ENCODE measurements at regions not wholly inside any gene's neighbourhood (a gene's known extent, or its start where the extent isn't known, plus 50 kb on each side); places are given as distances from the start of the nearest gene placed in this dataset.

DNA sequence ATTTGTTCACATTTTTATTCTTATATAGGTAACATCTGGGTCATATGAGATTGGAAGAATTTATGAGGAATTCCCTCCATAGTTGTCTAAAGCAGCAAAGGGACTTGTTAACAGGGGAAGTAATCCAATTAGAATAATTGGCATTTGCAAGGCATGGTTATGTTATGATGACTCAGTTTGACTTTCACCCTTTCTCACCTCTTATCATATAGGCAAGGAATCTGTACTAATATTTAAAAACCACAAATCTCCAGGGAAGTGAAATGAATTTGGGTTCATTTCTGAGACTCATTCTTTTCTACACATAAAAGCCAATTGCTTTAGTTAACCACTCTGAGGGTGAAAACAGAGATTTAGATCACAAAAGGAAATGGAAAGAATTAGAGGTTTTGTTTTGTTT is 281.5 kb upstream of the DKK2 start:
- TF ChIP-seq, protein P1, sequence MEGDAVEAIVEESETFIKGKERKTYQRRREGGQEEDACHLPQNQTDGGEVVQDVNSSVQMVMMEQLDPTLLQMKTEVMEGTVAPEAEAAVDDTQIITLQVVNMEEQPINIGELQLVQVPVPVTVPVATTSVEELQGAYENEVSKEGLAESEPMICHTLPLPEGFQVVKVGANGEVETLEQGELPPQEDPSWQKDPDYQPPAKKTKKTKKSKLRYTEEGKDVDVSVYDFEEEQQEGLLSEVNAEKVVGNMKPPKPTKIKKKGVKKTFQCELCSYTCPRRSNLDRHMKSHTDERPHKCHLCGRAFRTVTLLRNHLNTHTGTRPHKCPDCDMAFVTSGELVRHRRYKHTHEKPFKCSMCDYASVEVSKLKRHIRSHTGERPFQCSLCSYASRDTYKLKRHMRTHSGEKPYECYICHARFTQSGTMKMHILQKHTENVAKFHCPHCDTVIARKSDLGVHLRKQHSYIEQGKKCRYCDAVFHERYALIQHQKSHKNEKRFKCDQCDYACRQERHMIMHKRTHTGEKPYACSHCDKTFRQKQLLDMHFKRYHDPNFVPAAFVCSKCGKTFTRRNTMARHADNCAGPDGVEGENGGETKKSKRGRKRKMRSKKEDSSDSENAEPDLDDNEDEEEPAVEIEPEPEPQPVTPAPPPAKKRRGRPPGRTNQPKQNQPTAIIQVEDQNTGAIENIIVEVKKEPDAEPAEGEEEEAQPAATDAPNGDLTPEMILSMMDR (IDR thresholded peaks at IDR 0.05), result no peak
- no peak for TF ChIP-seq POLR2AphosphoS5 (IDR thresholded peaks at IDR 0.05)

Measured in prostate gland (tissue), 2 donors.